Body of pancreas (tissue), 4 donors: ENCODE measurements at regions not wholly inside any gene's neighbourhood (a gene's known extent, or its start where the extent isn't known, plus 50 kb on each side); places are given as distances from the start of the nearest gene placed in this dataset.
A peak's percentile ranks its signal among the peaks of the same experiment; 100 is the strongest.
"Not testable (repeated sequence)": the region's sequence is repeated elsewhere in the genome, so short reads cannot be mapped to it uniquely, and the experiment has no call there.

ENCODE experiments used
- ATAC-seq: fragments of 150-250 bp; one replicate; pipeline ENCODE4 v1.9.1; 2016
- DNase-seq, 4 donors: peaks; one replicate each; pipeline ENCODE4 v3.0.0-alpha.2; 2019
- H3K27ac ChIP-seq, 4 donors: fragments of 200-600 bp; sonication (generic); 1 replicate in 3 of 4; 2 replicates in 1 of 4; pipeline versions ENCODE4 v1.5.1 to v1.6.1; 2016 to 2019; ENCODE audit warnings: mild to moderate bottlenecking in 1 of 4, mixed read lengths in 1 of 4, moderate library complexity in 1 of 4
- H3K27me3 ChIP-seq, 2 donors: fragments of 200-600 bp; sonication (generic); one replicate each; pipeline ENCODE4 v1.6.0; 2016; ENCODE audit warnings: mild to moderate bottlenecking in 1 of 2
- H3K36me3 ChIP-seq, 2 donors: fragments of 200-600 bp; sonication (generic); replicated peaks in 1 of 2; 2 replicates each; pipeline ENCODE4 v1.5.1; 2016; ENCODE audit warnings: low read depth in 2 of 2; ENCODE audit not compliant: insufficient read depth in 1 of 2
- H3K4me1 ChIP-seq: fragments of 200-600 bp; sonication (generic); one replicate; pipeline ENCODE4 v1.6.0; 2016
- H3K4me3 ChIP-seq, 2 donors: fragments of 200-600 bp; sonication (generic); 1 replicate in 1 of 2; 2 replicates in 1 of 2; pipeline ENCODE4 v1.5.1; 2016 to 2019
- H3K9me3 ChIP-seq, 3 donors: fragments of 200-600 bp; sonication (generic); 1 replicate in 2 of 3; 2 replicates in 1 of 3; pipeline ENCODE4 v1.5.1; 2016
- POLR2A ChIP-seq, 3 donors: fragments of 450-650 bp; IDR thresholded peaks; one replicate each; pipeline ENCODE4 v1.6.1; 2016; ENCODE audit warnings: antibody characterized with exemption in 3 of 3, mild to moderate bottlenecking in 2 of 3
- WGBS, 2 donors: methylation state at CpG; one replicate each; pipeline ENCODE4 v1.1.5; 2017; 5-methylcytosine and 5-hydroxymethylcytosine counted together
- intact Hi-C: fragments of 100-400 bp; cut with DNase I; formaldehyde crosslinking; loops from one replicate; pipeline ENCODE4 v1.15.1; 2023
- TF ChIP-seq, protein P1 (sequence below), 7 experiments: fragments of 450-650 bp in 4 of 7; fragments of 200-600 bp in 3 of 7; sonication (generic) in 3 of 7; IDR thresholded peaks; one replicate each; pipeline ENCODE4 v1.5.1; 2016 to 2019; ENCODE audit warnings: antibody characterized with exemption in 7 of 7

DNA sequence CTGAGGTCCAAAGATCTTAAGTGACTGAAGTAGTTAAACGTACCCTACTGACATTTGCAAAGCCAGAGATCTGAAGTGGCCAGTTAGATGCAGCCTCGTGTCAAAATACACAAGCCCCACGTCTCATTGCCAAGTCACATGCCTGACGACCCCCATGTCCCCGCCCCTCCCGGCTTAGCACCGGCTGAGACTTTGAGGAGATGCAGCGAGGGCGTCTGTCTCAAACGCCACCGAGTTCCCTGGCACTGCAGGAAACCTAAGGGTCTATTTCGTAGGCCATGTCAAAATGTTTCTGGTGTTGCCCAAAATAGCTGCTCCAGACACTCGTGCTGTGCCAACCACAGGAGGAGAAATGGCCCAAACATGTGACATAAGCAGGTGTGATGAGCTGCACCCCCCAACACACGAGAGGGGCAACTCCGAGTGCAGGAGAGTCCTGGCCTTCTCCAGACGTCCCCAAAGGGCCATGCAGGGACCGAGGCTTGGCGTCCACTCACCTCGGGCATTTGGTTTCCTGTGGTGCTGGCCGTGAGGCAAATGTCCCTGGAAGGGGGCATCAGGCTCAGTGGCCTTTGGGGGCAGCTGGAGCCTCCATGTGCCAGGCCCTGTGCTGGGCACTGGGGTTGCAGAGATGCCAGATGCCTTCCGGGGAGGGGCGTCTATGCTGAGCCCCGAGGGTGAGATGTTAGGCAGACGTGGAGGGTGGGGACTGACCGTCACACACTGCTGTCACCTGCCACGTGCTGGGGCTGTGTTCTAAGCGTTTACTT, 67.0 kb downstream of the MATN1 start:
- WGBS, 2 donors: 66 to 76% methylated on average over 23 to 27 of the region's 27 CpGs
- no peak for TF ChIP-seq POLR2A (IDR thresholded peaks at IDR 0.05)
- TF ChIP-seq, protein P1, sequence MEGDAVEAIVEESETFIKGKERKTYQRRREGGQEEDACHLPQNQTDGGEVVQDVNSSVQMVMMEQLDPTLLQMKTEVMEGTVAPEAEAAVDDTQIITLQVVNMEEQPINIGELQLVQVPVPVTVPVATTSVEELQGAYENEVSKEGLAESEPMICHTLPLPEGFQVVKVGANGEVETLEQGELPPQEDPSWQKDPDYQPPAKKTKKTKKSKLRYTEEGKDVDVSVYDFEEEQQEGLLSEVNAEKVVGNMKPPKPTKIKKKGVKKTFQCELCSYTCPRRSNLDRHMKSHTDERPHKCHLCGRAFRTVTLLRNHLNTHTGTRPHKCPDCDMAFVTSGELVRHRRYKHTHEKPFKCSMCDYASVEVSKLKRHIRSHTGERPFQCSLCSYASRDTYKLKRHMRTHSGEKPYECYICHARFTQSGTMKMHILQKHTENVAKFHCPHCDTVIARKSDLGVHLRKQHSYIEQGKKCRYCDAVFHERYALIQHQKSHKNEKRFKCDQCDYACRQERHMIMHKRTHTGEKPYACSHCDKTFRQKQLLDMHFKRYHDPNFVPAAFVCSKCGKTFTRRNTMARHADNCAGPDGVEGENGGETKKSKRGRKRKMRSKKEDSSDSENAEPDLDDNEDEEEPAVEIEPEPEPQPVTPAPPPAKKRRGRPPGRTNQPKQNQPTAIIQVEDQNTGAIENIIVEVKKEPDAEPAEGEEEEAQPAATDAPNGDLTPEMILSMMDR (IDR thresholded peaks at IDR 0.05): no peak

DNA sequence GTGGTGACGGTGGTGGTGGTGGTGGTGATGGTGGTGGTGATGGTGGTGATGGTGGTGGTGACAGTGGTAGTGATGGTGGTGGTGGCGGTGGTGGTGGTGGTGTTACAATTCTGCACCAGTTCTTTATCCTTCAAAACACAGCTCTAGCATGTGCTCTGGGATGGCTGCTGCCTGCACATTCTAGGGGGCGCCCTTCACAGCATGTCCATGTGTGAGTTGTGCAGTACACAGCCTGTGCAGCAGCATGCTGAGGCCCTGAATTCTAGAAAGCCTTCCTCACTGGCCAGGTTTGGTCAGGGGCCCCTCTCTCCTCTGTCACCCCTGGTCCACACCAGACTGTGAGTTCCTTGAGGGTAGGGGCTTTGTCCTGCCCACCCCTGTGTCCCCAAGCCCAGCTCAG, 67.7 kb downstream of the MATN1 start:
- 56 to 66% methylated on average over 3 of the region's 3 CpGs for WGBS, 2 donors
- intact Hi-C loops: no loop called here
- H3K9me3 ChIP-seq: no peaks in the 10 kb centered on the region
- no peak overlapping the region for H3K4me3 ChIP-seq
- no peaks in the 10 kb centered on the region for H3K36me3 ChIP-seq
- H3K27ac ChIP-seq: no peak overlapping the region
- TF ChIP-seq, protein P1 (IDR thresholded peaks at IDR 0.05): no peak
- no peak for TF ChIP-seq POLR2A (IDR thresholded peaks at IDR 0.05)
- ATAC-seq: no peak
- peaks cover 7% of the 10 kb centered on the region for H3K4me1 ChIP-seq
- no peak for DNase-seq
- H3K27me3 ChIP-seq: no peaks in the 10 kb centered on the region

More for the DNA sequence above, 67.0 kb downstream of the MATN1 start:
- no peak overlapping the region for H3K27ac ChIP-seq
- H3K9me3 ChIP-seq: no peaks in the 10 kb centered on the region
- DNase-seq: peak in 1 of 4 donors; percentile 7
- intact Hi-C loops: no loop called here
- H3K36me3 ChIP-seq: no peaks in the 10 kb centered on the region
- H3K4me3 ChIP-seq: no peak overlapping the region
- H3K4me1 ChIP-seq: peaks cover 7% of the 10 kb centered on the region
- no peak for ATAC-seq
- H3K27me3 ChIP-seq: no peaks in the 10 kb centered on the region

DNA sequence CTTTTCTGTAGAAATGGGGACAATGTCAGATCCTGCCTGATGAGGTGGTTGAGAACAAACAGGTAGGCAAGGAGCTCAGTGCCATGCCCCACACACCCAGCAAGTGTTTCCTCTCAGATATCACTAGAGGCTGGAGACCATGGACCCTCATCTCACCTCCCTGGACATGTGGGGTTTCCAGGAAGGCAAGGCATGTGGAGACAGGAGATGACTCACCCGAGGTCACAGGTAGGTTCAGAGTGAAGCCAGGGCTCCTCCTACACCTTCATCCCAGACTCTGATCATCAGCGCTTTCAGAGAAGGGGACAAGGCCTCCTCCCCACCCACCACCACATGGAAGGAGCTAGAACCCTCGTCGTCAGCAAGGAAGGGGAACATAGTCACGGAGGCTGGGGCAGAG, 69.2 kb downstream of the MATN1 start:
- DNase-seq (no peak), ATAC-seq (no peak)
- no peak overlapping the region for H3K27ac ChIP-seq
- no peaks in the 10 kb centered on the region for H3K9me3 ChIP-seq
- TF ChIP-seq, protein P1 (IDR thresholded peaks at IDR 0.05): no peak
- TF ChIP-seq POLR2A (IDR thresholded peaks at IDR 0.05): no peak
- no peaks in the 10 kb centered on the region for H3K36me3 ChIP-seq
- peaks cover 16% of the 10 kb centered on the region for H3K4me1 ChIP-seq
- no peaks in the 10 kb centered on the region for H3K27me3 ChIP-seq
- intact Hi-C loops: no loop called here
- no peak overlapping the region for H3K4me3 ChIP-seq
- WGBS, 2 donors: 78 to 87% methylated on average over 5 of the region's 5 CpGs

DNA sequence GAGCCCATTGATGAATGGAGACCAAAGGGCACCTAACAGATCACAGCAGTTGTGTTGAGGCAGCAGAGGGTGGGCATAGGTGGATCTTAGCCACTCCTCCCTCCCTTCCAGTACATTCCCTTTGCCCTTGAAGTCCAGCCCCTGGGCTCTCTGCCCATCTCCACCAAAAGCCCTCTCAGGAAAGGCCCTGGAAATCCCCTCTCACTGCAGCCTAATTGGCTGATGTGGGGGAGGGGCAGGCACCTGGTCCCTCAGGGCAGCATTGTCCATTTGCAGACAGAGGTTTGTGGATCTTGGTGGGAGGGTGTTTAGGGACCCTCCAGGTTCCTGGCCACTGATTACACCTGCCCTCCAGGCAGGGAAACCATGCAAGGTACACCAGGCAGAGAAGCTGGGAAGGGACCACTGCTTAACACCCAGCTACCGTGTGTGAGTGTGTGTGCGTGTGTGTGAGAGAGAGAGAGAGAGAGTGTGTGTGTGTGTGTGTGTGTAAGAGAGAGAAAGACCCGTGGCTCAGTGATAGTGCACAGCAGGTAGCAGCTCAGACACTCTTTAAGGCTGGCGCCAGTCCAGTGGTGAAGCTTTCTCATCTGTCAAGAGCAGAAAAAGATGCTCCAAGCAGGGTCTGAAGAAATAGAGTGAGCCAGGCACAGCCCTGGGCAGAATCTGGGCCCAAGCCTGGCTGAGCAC, 71.1 kb downstream of the MATN1 start:
- Histone ChIP-seq H3K36me3 (no peaks in the 10 kb centered on the region), H3K4me3 (no peak overlapping the region), H3K27me3 (no peaks in the 10 kb centered on the region), H3K4me1 (peaks cover 20% of the 10 kb centered on the region), H3K9me3 (no peaks in the 10 kb centered on the region), H3K27ac (no peak overlapping the region)
- DNase-seq (peak in 3 of 4 donors; percentile 30 to 53 (median 51)), ATAC-seq (peak; percentile 36)
- intact Hi-C loops: no loop called here
- WGBS, 2 donors: 56 to 63% methylated on average over 4 of the region's 4 CpGs
- no peak for TF ChIP-seq POLR2A (IDR thresholded peaks at IDR 0.05)
- TF ChIP-seq, protein P1 (IDR thresholded peaks at IDR 0.05): no peak

DNA sequence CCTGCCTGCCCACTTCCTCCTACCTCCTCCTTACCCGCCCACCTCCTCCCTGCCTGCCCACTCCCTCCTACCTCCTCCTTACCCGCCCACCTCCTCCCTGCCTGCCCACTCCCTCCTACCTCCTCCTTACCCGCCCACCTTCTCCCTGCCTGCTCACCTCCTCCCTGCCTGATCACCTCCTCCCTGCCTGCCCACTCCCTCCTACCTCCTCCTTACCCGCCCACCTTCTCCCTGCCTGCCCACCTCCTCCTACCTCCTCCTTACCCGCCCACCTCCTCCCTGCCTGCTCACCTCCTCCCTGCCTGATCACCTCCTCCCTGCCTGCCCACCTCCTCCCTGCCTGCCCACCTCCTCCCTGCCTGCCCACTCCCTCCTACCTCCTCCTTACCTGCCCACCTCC, 72.0 kb downstream of the MATN1 start:
- intact Hi-C loops, H3K27ac ChIP-seq, ATAC-seq, DNase-seq, H3K36me3 ChIP-seq, H3K27me3 ChIP-seq, H3K9me3 ChIP-seq, H3K4me3 ChIP-seq: not testable (repeated sequence)
- H3K4me1 ChIP-seq: peaks cover 20% of the 10 kb centered on the region
- 64 to 77% methylated on average over 5 of the region's 5 CpGs for WGBS, 2 donors
